GM23248 (cell line): ENCODE measurements at regions not wholly inside any gene's neighbourhood (a gene's known extent, or its start where the extent isn't known, plus 50 kb on each side); places are given as distances from the start of the nearest gene placed in this dataset.
A peak's percentile ranks its signal among the peaks of the same experiment; 100 is the strongest.

Experiments used
- DNase-seq: peaks from one replicate; pipeline ENCODE4 v3.0.0-alpha.2; 2015
- H2AFZ ChIP-seq: fragments of 200-600 bp; sonication (generic); 2 replicates; pipeline ENCODE4 v1.6.1; 2016; ENCODE audit warnings: antibody characterized with exemption
- H3F3A ChIP-seq: fragments of 200-600 bp; sonication (generic); 2 replicates; pipeline ENCODE4 v1.6.1; 2016; ENCODE audit warnings: mild to moderate bottlenecking, antibody characterized with exemption, mixed run types; ENCODE audit not compliant: insufficient read depth
- H3K27ac ChIP-seq: fragments of 200-600 bp; sonication (generic); 2 replicates; pipeline ENCODE4 v1.5.1; 2016; ENCODE audit warnings: mild to moderate bottlenecking
- H3K27me3 ChIP-seq: fragments of 200-600 bp; sonication (generic); replicated peaks from 2 replicates; pipeline ENCODE4 v1.6.1; 2016; ENCODE audit warnings: mild to moderate bottlenecking; ENCODE audit not compliant: insufficient read depth
- H3K36me3 ChIP-seq: fragments of 200-600 bp; sonication (generic); 2 replicates; pipeline ENCODE4 v1.6.1; 2016; ENCODE audit warnings: low read depth, mild to moderate bottlenecking
- H3K4me1 ChIP-seq: fragments of 200-600 bp; sonication (generic); 2 replicates; pipeline ENCODE4 v1.6.1; 2016; ENCODE audit warnings: mild to moderate bottlenecking; ENCODE audit not compliant: insufficient read depth
- H3K4me2 ChIP-seq: fragments of 200-600 bp; sonication (generic); one replicate; pipeline ENCODE4 v1.6.1; 2016; ENCODE audit warnings: mild to moderate bottlenecking; ENCODE audit not compliant: unreplicated experiment
- H3K4me3 ChIP-seq: fragments of 200-600 bp; sonication (generic); 2 replicates; pipeline ENCODE4 v1.5.1; 2016; ENCODE audit warnings: mild to moderate bottlenecking
- H3K79me2 ChIP-seq: fragments of 200-600 bp; sonication (generic); 2 replicates; pipeline ENCODE4 v1.6.1; 2016; ENCODE audit warnings: mild to moderate bottlenecking; ENCODE audit not compliant: insufficient read depth
- H3K9ac ChIP-seq: fragments of 200-600 bp; sonication (generic); 2 replicates; pipeline ENCODE4 v1.6.1; 2016; ENCODE audit warnings: mild to moderate bottlenecking
- H3K9me2 ChIP-seq: fragments of 200-600 bp; sonication (generic); 2 replicates; pipeline ENCODE4 v1.6.1; 2016; ENCODE audit warnings: mixed run types, mild to moderate bottlenecking, moderate library complexity; ENCODE audit not compliant: insufficient read depth
- H3K9me3 ChIP-seq: fragments of 200-600 bp; sonication (generic); one replicate; pipeline ENCODE4 v1.6.1; 2017; ENCODE audit warnings: low read depth
- H4K20me1 ChIP-seq: fragments of 200-600 bp; sonication (generic); 2 replicates; pipeline ENCODE4 v1.6.0; 2016; ENCODE audit not compliant: insufficient read depth
- EZH2 ChIP-seq: fragments of 200-600 bp; sonication (generic); IDR thresholded peaks from 2 replicates; pipeline ENCODE4 v1.6.1; 2018; ENCODE audit warnings: antibody characterized with exemption, mild to moderate bottlenecking; ENCODE audit not compliant: insufficient read depth, poor library complexity, severe bottlenecking
- EZH2phosphoT487 ChIP-seq: fragments of 200-600 bp; sonication (generic); IDR thresholded peaks from 2 replicates; pipeline ENCODE4 v1.6.1; 2018; ENCODE audit warnings: antibody characterized with exemption, moderate library complexity, mild to moderate bottlenecking, low read depth; ENCODE audit not compliant: insufficient read depth
- WGBS, 2 experiments: methylation state at CpG; one replicate each; pipeline ENCODE4 v1.1.6; 2015 to 2017; ENCODE audit warnings: low lambda C conversion rate in 2 of 2, low coverage in 1 of 2; ENCODE audit errors: missing lambda C conversion rate in 2 of 2; 5-methylcytosine and 5-hydroxymethylcytosine counted together
- in situ Hi-C: fragments of 300-500 bp; cut with MboI; formaldehyde crosslinking; loops from 2 replicates; pipeline ENCODE4 v1.15.0; 2020

DNA sequence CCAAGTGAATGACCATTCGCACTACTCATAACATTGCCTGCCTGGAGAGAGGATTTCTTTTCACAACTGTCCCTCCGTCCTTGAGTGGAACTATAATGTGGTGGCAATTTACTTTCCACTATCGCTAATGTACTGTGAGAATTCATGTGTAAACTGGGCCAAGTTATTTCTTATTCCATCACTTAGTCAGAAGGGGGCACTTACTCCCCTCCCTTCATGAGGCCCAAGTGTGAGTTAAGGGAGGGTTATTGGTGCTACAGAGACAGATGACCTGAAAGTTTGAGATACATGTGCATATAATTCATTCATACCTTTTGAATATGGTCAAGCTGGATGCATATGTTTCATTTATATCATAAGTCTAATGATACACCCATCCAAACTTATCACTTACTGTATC is 65.2 kb upstream of the LOC128125822 start:
- H2AFZ ChIP-seq = no peak overlapping the region
- H3F3A ChIP-seq = no peaks in the 10 kb centered on the region
- H3K27ac ChIP-seq = no peak overlapping the region
- H3K4me2 ChIP-seq = no peak overlapping the region
- no peak for DNase-seq
- 84 to 90% methylated on average over 3 of the region's 3 CpGs for WGBS, 2 experiments
- no peaks in the 10 kb centered on the region for H3K9me2 ChIP-seq
- H3K36me3 ChIP-seq = no peaks in the 10 kb centered on the region
- in situ Hi-C loops = no loop called here
- H3K4me1 ChIP-seq = peaks cover 7% of the 10 kb centered on the region; the same call in 1 of the 2 replicates
- TF ChIP-seq EZH2phosphoT487 = no peak
- TF ChIP-seq EZH2 = no peak
- H3K9me3 ChIP-seq = no peaks in the 10 kb centered on the region
- no peak overlapping the region for H3K9ac ChIP-seq
- no peak overlapping the region for H3K4me3 ChIP-seq
- no peaks in the 10 kb centered on the region for H4K20me1 ChIP-seq
- no peaks in the 10 kb centered on the region for H3K27me3 ChIP-seq
- H3K79me2 ChIP-seq = no peaks in the 10 kb centered on the region

DNA sequence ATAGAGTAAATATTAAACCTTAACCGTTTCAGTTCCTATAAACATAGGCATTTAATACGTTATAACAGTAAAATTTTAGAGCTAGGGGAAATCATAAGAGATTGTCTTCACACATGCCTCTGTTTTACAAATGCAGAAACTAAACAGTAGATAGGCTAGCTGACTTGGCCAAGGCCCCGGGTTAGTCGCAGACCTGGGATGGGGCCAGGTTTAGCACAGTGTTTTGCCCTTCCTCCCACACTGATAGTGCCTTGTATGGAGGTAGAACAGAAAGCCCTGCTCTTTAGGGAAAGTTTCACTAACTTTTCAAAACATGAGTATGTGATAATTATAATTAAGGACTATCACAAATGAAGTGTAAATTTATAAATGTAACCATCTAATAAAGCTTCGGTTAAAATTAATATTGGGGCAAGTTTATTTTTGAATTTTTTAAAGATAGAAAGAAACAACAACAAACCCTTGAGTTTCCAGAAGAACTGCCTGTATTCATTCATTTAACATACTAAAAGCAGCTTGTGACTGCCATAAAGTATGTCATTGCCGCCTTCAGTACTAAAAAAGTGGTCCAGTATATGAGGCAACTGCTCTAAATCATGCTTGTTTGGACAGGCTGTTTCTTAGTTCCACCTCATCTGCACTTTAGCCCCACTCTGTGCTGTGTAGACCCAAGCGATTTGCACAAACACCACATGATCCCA is 62.5 kb upstream of the LOC128125822 start:
- Histone ChIP-seq H3K4me3 (no peak overlapping the region), H3K9me2 (no peaks in the 10 kb centered on the region), H3K27me3 (no peaks in the 10 kb centered on the region), H3K4me2 (no peak overlapping the region), H2AFZ (no peak overlapping the region), H3K36me3 (no peaks in the 10 kb centered on the region), H3F3A (no peaks in the 10 kb centered on the region), H3K4me1 (peaks cover 4% of the 10 kb centered on the region; the same call in 1 of the 2 replicates), H3K9me3 (no peaks in the 10 kb centered on the region), H3K27ac (no peak overlapping the region), H3K9ac (no peak overlapping the region), H4K20me1 (no peaks in the 10 kb centered on the region), H3K79me2 (no peaks in the 10 kb centered on the region)
- DNase-seq = peak; percentile 59
- TF ChIP-seq EZH2 (no peak), EZH2phosphoT487 (no peak)
- WGBS, 2 experiments = 38 to 45% methylated on average over 7 of the region's 7 CpGs
- in situ Hi-C loops = no loop called here

DNA sequence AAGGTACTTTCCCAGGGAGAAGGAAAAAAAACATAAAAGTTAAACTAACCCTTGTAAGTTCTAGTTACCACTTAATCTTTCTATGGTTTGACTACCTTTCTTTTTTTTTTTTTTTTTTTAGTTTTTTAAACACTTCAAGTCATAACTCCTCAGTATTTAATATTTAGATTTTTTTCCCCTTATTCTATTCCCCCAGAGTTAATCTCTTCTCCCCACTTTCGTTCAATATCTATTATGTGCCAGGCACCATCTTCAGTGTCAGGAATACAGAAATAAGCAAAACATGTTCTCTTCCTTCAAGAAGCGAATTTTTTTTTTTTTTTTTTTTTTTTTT is 62.0 kb upstream of the LOC128125822 start:
- Histone ChIP-seq H3K9me2 (no peaks in the 10 kb centered on the region), H3K9ac (no peak overlapping the region), H4K20me1 (no peaks in the 10 kb centered on the region), H3K4me3 (no peak overlapping the region), H3K4me1 (peaks cover 4% of the 10 kb centered on the region; the same call in 1 of the 2 replicates), H3K27ac (no peak overlapping the region), H3K9me3 (no peaks in the 10 kb centered on the region), H3K4me2 (no peak overlapping the region), H2AFZ (no peak overlapping the region), H3F3A (no peaks in the 10 kb centered on the region), H3K79me2 (no peaks in the 10 kb centered on the region), H3K36me3 (no peaks in the 10 kb centered on the region), H3K27me3 (no peaks in the 10 kb centered on the region)
- DNase-seq = no peak
- WGBS, 2 experiments = 49 to 66% methylated on average over 2 of the region's 2 CpGs
- in situ Hi-C loops = no loop called here
- TF ChIP-seq EZH2 = no peak
- no peak for TF ChIP-seq EZH2phosphoT487

DNA sequence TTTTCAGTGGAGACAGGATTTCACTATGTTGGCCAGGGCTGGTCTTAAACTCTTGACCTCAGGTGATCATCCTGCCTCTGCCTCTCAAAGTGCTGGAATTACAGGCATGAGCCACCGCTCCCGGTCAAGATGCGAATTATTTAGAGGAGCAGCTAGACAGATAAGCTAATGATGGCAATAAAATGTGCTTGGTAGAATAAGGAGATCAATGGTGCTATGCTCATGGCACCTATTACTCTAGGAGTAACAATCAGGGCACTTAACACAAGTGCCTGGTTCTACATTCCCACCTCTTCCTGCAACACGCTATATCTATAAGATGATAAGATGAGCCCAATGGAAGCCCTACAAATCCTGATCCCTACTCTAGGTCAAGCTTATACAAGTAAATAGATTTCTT is 61.4 kb upstream of the LOC128125822 start:
- H3K27ac ChIP-seq = no peak overlapping the region
- H4K20me1 ChIP-seq = no peaks in the 10 kb centered on the region
- H3K9me2 ChIP-seq = no peaks in the 10 kb centered on the region
- DNase-seq = no peak
- H3K27me3 ChIP-seq = no peaks in the 10 kb centered on the region
- no peak overlapping the region for H2AFZ ChIP-seq
- H3K79me2 ChIP-seq = no peaks in the 10 kb centered on the region
- no peak overlapping the region for H3K4me3 ChIP-seq
- no peaks in the 10 kb centered on the region for H3F3A ChIP-seq
- H3K9ac ChIP-seq = no peak overlapping the region
- no peaks in the 10 kb centered on the region for H3K36me3 ChIP-seq
- no peak overlapping the region for H3K4me2 ChIP-seq
- TF ChIP-seq EZH2 = no peak
- TF ChIP-seq EZH2phosphoT487 = no peak
- H3K9me3 ChIP-seq = no peaks in the 10 kb centered on the region
- in situ Hi-C loops = no loop called here
- WGBS, 2 experiments = 91 to 97% methylated on average over 4 of the region's 4 CpGs
- peaks cover 4% of the 10 kb centered on the region; the same call in 1 of the 2 replicates for H3K4me1 ChIP-seq
